ENCODE measurements at regions not wholly inside any gene's neighbourhood (a gene's known extent, or its start where the extent isn't known, plus 50 kb on each side); places are given as distances from the start of the nearest gene placed in this dataset.

DNA sequence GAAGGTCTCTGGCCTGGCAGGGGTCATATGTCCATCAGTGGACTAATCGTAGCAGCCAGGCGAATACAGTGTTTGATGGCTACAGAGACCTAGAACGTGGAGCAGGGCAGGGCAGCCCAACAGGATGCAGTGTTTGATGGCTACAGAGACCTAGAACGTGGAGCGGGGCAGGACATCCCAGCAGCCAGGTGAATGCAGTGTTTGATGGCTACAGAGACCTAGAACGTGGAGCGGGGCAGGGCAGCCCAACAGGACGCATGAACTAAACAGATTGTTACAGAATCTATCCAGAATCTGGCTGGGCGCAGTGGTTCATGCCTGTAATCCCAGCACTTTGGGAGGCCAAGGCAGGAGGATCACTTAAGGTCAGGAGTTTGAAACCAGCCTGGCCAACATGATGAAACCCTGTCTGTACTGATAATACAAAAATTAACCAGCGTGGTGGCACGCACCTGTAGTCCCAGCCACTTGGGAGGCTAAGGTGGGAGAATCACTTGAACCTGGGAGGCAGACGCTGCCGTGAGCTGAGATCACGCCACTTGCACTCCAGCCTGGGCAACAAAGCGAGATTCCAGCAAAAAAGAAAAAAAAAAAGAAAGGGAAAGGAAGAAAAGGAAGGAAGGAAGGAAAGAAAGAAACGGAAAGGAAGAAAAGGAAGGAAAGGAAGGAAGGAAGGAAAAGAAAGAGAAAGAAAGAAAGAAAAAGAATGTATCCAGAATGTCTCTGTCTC, 65.2 kb upstream of the RPH3AL start:
- TF ChIP-seq, protein P1, sequence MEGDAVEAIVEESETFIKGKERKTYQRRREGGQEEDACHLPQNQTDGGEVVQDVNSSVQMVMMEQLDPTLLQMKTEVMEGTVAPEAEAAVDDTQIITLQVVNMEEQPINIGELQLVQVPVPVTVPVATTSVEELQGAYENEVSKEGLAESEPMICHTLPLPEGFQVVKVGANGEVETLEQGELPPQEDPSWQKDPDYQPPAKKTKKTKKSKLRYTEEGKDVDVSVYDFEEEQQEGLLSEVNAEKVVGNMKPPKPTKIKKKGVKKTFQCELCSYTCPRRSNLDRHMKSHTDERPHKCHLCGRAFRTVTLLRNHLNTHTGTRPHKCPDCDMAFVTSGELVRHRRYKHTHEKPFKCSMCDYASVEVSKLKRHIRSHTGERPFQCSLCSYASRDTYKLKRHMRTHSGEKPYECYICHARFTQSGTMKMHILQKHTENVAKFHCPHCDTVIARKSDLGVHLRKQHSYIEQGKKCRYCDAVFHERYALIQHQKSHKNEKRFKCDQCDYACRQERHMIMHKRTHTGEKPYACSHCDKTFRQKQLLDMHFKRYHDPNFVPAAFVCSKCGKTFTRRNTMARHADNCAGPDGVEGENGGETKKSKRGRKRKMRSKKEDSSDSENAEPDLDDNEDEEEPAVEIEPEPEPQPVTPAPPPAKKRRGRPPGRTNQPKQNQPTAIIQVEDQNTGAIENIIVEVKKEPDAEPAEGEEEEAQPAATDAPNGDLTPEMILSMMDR (conservative IDR thresholded peaks at IDR 0.05; ENCODE audit: low read depth in 2 of 2): no peak
- no peak for TF ChIP-seq CREB1 (CRISPR knock-in tag; IDR thresholded peaks at IDR 0.05; ENCODE audit: low read depth)

Measured in GM23338 (cell line).